Skeletal muscle cell (primary cell): ENCODE measurements at regions not wholly inside any gene's neighbourhood (a gene's known extent, or its start where the extent isn't known, plus 50 kb on each side); places are given as distances from the start of the nearest gene placed in this dataset.
"Not testable (repeated sequence)": the region's sequence is repeated elsewhere in the genome, so short reads cannot be mapped to it uniquely, and the experiment has no call there.

Experiments used
- DNase-seq: peaks from one replicate; pipeline ENCODE4 v3.0.0-alpha.2; 2010; ENCODE audit warnings: low read depth
- H3K4me3 ChIP-seq: 2 replicates; pipeline ENCODE4 v1.5.1; 2011; ENCODE audit warnings: low read depth, mild to moderate bottlenecking, control low read depth, low read length, moderate library complexity

DNA sequence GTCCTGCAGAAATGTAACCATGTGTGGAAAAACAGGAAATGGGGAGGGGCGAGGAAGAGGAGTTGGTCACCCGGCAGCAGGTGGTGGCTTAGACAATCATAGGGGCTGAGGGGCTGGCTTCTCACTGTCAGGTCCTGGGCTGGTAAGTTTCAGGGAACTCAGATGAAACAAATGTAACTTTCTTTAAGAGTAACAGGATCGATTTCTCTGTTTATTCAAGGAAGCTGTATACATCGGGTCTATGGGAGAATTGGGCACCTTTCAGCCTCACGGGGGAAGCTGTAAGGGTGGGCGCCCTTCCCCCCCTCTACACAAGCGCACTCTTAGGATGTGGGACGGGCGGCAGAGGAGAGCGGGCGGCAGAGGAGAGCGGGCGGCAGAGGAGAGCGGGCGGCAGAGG is 104.3 kb upstream of the SIMC1 start:
- H3K4me3 ChIP-seq, result no peak overlapping the region
- DNase-seq, result no peak

DNA sequence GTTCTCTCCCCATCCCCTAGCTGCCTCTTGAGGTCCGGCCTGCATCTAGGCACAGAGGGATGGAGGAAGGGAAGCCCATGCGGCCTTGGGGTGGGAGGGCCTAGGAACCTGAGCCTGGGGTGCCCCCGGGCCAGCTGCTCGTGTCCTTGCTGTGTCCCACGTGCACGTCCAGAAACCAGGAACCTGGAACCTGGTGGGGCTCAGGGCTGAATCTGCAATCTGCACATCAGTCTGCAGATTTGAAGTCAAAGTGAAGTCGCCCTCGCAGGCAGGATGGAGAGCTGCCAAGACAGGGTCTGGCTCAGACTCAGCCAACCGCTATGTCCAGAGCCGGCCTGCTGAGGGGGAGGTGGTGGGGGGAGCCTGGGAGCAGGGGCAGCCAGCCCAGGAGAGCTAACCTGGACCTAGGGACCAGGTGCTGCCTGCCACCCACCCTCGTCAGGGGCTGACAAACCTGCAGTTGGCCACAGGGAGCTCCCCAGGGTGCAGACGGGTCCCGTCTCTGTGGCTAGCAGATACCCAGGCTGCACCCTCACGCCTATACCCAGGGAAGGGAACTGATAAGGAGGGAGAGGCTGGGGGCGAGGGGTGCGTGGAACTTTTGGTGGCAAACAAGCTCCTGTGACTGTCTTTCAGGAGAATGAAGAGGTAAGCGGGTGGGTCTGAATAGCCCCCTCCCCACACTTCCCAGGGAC is 103.5 kb upstream of the SIMC1 start:
- DNase-seq, result no peak
- H3K4me3 ChIP-seq, result no peak overlapping the region

GRCh38 chr5:176140138-176140537 is 98.1 kb upstream of the SIMC1 start:
- DNase-seq, H3K4me3 ChIP-seq: not testable (repeated sequence)

DNA sequence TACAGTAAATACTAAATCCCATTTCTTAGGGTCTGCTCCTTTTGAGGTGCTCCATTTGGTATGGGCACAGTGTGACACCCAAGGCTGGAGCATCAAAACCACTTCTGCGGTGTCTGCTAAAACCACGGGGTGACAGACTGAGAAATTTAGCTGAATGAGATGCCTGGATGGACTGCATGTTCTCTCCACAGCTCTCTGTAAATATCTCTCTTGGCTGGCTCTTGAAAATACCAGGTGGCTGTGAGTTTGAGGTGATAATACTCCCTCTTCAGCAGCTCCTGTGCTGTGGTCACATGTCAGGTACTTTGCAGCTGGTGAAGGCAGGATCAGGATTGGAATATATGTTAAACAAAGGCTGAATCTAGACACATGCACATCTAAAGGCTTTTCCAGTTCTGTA is 93.7 kb upstream of the SIMC1 start:
- no peak overlapping the region for H3K4me3 ChIP-seq

GRCh38 chr5:176149948-176150347 is 88.3 kb upstream of the SIMC1 start:
- H3K4me3 ChIP-seq, DNase-seq: not testable (repeated sequence)

More for the DNA sequence above, 93.7 kb upstream of the SIMC1 start:
- no peak for DNase-seq

- no peak overlapping the region for H3K4me3 ChIP-seq
- DNase-seq, result peak; percentile 57
Observed at GRCh38 chr5:176151281-176151680, 86.9 kb upstream of the SIMC1 start.

DNA sequence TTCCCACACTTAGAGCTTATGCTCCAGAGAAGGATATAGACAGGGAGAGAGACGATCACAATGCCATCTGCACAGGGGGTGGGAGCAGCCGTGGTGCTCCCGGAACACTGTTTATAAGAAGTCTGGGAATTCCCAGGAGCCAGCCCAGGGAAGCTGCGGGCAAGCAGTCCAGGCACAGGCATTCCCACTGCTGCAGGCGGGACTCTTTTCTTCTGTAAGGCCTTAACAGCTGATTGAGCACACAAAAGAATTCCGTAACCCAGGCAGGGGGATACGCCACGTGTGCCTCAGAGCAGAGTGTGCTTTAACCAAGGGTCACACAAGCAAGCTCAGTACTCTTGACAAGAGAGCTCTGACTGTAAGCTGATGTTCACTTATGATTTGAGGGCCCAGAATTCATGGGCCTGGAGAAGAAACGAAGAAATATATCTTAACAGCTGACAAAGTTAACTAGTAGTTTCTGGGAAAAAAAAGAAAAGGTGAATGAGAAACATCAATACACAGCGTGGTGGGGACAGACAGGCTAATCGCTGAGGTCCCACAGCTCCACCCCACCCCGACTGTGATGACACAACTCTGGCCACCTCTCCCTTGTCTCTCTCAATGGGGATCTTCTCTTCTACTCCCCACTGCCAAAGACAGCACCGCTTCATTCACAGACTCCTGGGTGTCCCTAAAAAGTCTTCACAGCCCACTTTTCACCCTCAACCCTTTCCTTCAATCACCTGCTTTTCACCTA is 85.9 kb upstream of the SIMC1 start:
- no peak overlapping the region for H3K4me3 ChIP-seq
- DNase-seq, result no peak

DNA sequence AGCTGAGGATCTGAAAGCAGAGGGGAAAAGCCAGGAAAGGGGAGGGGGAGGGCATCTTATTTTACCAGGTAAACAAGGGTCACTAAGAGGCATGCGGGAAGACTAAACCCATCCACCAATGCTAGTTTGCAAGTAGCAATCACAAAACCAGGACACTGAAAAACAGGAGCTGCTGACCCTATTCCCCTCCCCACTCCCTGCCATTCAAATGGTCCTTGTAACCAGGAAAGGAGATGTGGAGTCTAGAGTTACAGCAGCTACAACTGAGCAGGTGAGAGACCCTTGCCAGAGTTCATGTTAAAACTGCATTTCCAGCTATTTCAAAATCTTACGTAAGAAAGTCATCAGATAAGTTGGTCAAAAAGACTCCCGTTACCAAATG is 85.3 kb upstream of the SIMC1 start:
- DNase-seq, result no peak
- no peak overlapping the region for H3K4me3 ChIP-seq

- DNase-seq, result no peak
- H3K4me3 ChIP-seq, result no peak overlapping the region
Observed at GRCh38 chr5:176153741-176154140, 84.5 kb upstream of the SIMC1 start.

DNA sequence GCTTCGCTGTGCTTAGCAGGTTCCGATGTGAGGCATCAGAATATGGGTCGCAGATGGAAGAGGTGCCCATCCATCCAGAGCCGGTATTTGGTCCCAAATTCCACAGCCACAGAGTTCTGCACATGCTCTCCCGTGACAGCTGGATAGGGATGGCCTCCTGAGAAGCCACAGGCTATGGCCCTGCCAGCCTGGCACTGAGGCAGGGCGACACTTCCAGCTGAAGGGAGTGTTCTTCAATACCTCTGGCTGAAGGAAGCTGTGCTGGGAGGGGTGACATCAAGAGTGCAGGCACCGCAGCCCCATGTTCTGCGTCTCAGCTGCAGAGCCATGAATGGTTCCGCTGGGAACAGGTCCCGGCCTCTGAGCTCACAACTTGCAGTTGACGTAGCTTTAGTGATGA is 83.4 kb upstream of the SIMC1 start:
- no peak for DNase-seq

GRCh38 chr5:176155922-176156359 is 82.3 kb upstream of the SIMC1 start:
- no peak overlapping the region for H3K4me3 ChIP-seq
- DNase-seq, result no peak

More for the DNA sequence above, 83.4 kb upstream of the SIMC1 start:
- H3K4me3 ChIP-seq, result no peak overlapping the region

DNA sequence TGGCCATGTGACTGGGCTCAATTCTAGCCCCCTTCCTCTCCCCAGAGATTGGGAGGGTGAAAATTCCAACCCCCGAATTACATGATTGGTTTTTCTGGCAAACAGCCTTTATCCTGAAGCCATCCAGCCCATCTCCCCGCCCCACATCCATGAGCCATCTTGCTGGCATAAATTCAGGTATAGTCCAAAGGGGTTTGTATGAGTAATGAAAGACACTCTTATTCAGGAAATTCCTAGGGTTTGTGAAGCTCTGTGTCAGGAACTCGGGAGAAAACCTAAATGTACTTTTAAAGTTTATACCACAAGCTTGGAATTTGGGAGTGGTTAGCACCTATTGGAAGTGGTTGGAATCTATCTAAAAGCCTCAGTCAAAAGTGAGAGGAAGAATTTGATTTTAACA is 80.6 kb upstream of the SIMC1 start:
- DNase-seq, result peak; percentile 52
- H3K4me3 ChIP-seq, result no peak overlapping the region

DNA sequence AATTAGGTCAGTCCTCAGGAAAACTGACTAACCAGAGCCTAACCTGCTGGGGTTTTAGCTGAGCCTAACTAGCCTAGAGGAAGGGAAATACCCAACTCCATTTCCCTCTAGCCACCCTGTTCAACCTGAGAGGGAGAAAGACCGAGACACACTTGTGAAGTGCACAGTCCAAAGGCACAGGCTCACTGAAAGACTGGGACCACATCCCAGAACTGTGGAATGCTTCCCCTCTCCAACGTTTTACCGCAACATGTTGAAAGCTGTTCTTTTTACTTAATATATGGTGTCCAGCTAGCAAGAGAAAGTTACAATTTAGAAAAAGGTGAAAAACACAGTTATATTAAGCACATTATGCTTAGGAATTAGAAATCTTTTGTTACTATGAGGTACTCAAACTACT is 76.8 kb upstream of the SIMC1 start:
- no peak for DNase-seq

DNA sequence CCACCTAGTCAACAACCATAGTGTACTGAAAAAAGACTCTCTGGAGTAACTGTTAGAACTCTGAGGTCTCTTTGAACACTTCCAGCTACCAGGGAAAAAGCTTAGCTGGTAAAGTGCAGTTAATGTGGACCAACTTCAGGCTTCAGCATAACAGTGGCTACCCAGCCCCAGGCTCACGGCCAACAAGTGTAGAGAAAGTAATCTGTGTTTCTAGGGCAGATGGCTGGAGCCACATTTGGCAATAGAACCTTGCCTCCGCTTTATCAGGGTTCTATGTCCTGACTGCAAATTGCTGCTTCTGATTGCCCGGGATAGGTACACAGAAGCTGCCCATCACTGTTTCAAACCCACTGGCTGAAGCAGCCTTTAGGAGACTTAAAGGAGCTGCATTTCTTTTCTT is 76.0 kb upstream of the SIMC1 start:
- DNase-seq, result no peak
- H3K4me3 ChIP-seq, result no peak overlapping the region

More for the DNA sequence above, 76.8 kb upstream of the SIMC1 start:
- no peak overlapping the region for H3K4me3 ChIP-seq

DNA sequence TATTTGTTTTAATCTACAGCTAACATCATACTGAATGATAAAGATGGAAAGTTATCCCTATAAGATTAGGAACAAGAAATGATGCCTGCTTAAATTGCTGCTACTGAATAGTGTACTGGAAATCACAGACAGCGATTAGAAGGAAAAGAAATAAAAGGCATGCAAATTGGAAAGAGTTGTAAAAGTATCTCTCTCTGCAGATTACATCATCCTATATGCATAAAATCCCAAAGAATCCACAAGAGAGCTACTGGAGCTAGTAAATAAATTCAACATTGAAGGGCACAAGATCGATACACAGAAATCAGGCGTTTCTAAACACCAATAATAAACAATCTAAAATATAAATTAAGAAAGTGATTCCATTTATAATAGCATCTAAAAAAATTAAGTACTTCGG is 75.3 kb upstream of the SIMC1 start:
- H3K4me3 ChIP-seq, result no peak overlapping the region
- DNase-seq, result no peak

- no peak overlapping the region for H3K4me3 ChIP-seq
- no peak for DNase-seq
Observed at GRCh38 chr5:176166427-176166826, 71.8 kb upstream of the SIMC1 start.

DNA sequence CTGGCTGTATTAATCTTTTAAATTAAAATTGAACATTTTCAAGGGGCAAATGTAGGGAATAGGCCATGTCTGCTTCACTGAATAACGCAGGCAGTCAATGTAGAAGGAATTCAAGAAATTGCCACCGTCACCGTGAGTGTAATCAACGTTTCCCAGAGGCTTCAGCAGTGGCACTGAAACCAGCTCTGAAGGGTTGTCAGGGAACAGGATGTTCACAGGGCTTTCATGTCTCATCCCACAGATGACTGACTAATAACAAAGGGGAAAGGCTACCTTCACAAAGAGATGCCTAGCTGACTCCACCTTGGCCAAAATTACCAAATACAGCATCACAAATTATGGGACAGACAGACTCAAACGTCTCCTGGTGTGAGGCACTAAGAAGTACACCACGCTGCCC is 70.4 kb upstream of the SIMC1 start:
- no peak for DNase-seq
- H3K4me3 ChIP-seq, result no peak overlapping the region

DNA sequence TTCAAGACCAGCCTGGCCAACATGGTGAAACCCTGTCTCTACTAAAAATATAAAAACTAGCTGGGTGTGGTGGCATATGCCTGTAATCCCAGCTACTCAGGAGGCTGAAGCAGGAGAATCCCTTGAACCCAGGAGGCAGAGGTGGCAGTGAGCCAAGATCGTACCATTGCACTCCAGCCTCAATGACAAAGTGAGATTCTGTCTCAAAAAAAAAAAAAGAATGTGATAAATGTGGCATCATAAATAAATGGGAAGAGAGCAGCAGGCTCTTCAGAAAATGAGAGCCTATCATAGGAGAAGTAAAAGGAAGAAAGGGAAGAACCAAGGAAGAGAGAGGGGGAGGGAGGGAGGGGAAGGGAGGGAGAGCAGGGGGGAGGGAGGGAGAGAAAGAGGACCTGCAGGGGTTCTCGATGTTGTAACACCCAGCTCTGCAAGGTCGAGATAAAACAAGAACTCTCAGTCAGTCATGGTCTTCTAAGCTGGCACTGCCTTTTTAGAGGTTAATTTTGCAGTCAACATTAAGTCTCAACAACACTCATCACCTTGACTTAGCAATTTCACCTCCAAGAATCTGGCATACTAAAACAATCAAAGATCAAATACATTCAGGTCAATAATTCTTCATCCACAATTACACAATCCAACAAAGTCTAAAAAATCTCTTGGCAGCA is 68.7 kb upstream of the SIMC1 start:
- no peak for DNase-seq
- no peak overlapping the region for H3K4me3 ChIP-seq

DNA sequence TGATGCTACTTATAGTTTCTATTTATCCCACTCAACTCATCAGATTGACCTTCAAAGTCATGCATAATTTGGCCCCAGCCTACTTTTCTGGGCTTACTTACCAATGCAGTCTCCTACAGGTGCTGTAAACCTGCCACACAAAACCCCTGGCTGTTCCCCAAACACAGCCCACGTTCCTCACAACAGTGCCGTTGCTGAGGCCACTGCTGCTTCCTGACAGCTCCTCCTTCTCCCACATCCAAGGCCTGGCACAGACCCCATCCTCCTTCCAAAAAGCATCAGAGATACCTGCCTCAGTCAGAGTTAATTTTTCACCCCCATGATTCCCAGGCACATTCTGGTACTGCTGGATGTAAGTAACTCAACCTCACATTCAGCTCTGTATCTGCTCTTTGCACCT is 68.1 kb upstream of the SIMC1 start:
- no peak overlapping the region for H3K4me3 ChIP-seq
- no peak for DNase-seq

- DNase-seq, result no peak
- H3K4me3 ChIP-seq, result no peak overlapping the region
Observed at GRCh38 chr5:176171171-176171760, 67.0 kb upstream of the SIMC1 start.
